Fibroblast of lung (primary cell): ENCODE measurements at regions not wholly inside any gene's neighbourhood (a gene's known extent, or its start where the extent isn't known, plus 50 kb on each side); places are given as distances from the start of the nearest gene placed in this dataset.

Source experiments
- DNase-seq, 2 donors: peaks; one replicate each; pipeline versions ENCODE4 v3.0.0 to v3.0.0-alpha.2; 2010; ENCODE audit warnings: low read depth in 2 of 2
- H2AFZ ChIP-seq: 2 replicates; pipeline ENCODE4 v1.5.1; 2012; ENCODE audit warnings: low read length, control low read depth, inconsistent platforms
- H3K27ac ChIP-seq: 2 replicates; pipeline ENCODE4 v1.5.1; 2011; ENCODE audit warnings: low read length, control low read depth; ENCODE audit not compliant: insufficient read depth
- H3K27me3 ChIP-seq: 2 replicates; pipeline ENCODE4 v1.5.1; 2011; ENCODE audit warnings: mild to moderate bottlenecking, low read length; ENCODE audit not compliant: control insufficient read depth, insufficient read depth
- H3K36me3 ChIP-seq: 2 replicates; pipeline ENCODE4 v1.5.1; 2011; ENCODE audit warnings: low read length; ENCODE audit not compliant: control insufficient read depth, insufficient read depth
- H3K4me1 ChIP-seq: 2 replicates; pipeline ENCODE4 v1.5.1; 2011; ENCODE audit warnings: low read length; ENCODE audit not compliant: control insufficient read depth, insufficient read depth; ENCODE audit errors: extremely low read depth
- H3K4me2 ChIP-seq: 2 replicates; pipeline ENCODE4 v1.5.1; 2011; ENCODE audit warnings: low read length, control low read depth; ENCODE audit not compliant: insufficient read depth; ENCODE audit errors: extremely low read depth
- H3K4me3 ChIP-seq, 4 experiments: fragments of 200-600 bp in 1 of 4; sonication (generic) in 1 of 4; replicated peaks in 1 of 4; 2 replicates each; pipeline ENCODE4 v1.5.1; 2011 to 2016; ENCODE audit warnings: low read length in 4 of 4, low read depth in 3 of 4, mild to moderate bottlenecking in 3 of 4, control low read depth in 2 of 4, inconsistent platforms in 1 of 4, mixed read lengths in 1 of 4; ENCODE audit not compliant: insufficient read depth in 1 of 4; ENCODE audit errors: control extremely low read depth in 1 of 4
- H3K79me2 ChIP-seq: 2 replicates; pipeline ENCODE4 v1.5.1; 2012; ENCODE audit warnings: mild to moderate bottlenecking, low read length, inconsistent platforms; ENCODE audit not compliant: control insufficient read depth, insufficient read depth
- H3K9ac ChIP-seq: 2 replicates; pipeline ENCODE4 v1.5.1; 2011; ENCODE audit warnings: mild to moderate bottlenecking, low read length, control low read depth; ENCODE audit not compliant: insufficient read depth
- H3K9me3 ChIP-seq: 2 replicates; pipeline ENCODE4 v1.5.1; 2012; ENCODE audit warnings: low read depth, low read length; ENCODE audit not compliant: control insufficient read depth, insufficient read depth
- H4K20me1 ChIP-seq: 2 replicates; pipeline ENCODE4 v1.5.1; 2011; ENCODE audit warnings: low read length; ENCODE audit not compliant: control insufficient read depth, insufficient read depth; ENCODE audit errors: extremely low read depth
- CTCF ChIP-seq, 2 donors: IDR thresholded peaks in 1 of 2; conservative IDR thresholded peaks in 1 of 2; 1 replicate in 1 of 2; 2 replicates in 1 of 2; pipeline ENCODE4 v1.5.1; 2011 to 2012; ENCODE audit warnings: low read length in 2 of 2, control low read depth in 1 of 2, inconsistent platforms in 1 of 2, low read depth in 1 of 2, mild to moderate bottlenecking in 1 of 2
- EZH2 ChIP-seq: IDR thresholded peaks from 2 replicates; pipeline ENCODE4 v1.5.1; 2012; ENCODE audit warnings: low read length, control low read depth, mild to moderate bottlenecking; ENCODE audit errors: missing control alignments

GRCh38 chr3:178295292-178295912 is 240.8 kb upstream of the KCNMB2 start:
- no peak overlapping the region for H3K4me3 ChIP-seq
- H3K79me2 ChIP-seq = no peaks in the 10 kb centered on the region
- H3K4me1 ChIP-seq = no peaks in the 10 kb centered on the region
- H3K9ac ChIP-seq = no peak overlapping the region
- H3K27me3 ChIP-seq = no peaks in the 10 kb centered on the region
- peak; percentile 85 to 93 for DNase-seq
- H2AFZ ChIP-seq = no peak overlapping the region
- TF ChIP-seq CTCF (conservative IDR thresholded peaks at IDR 0.05 in 1 of 2, IDR thresholded peaks at IDR 0.05 in 1 of 2; ENCODE audit: low read depth in 1 of 2, low read length in 2 of 2) (no peak), EZH2 (no peak)
- H3K27ac ChIP-seq = no peak overlapping the region
- H3K36me3 ChIP-seq = no peaks in the 10 kb centered on the region
- H3K9me3 ChIP-seq = no peaks in the 10 kb centered on the region
- H4K20me1 ChIP-seq = no peaks in the 10 kb centered on the region
- H3K4me2 ChIP-seq = no peak overlapping the region

DNA sequence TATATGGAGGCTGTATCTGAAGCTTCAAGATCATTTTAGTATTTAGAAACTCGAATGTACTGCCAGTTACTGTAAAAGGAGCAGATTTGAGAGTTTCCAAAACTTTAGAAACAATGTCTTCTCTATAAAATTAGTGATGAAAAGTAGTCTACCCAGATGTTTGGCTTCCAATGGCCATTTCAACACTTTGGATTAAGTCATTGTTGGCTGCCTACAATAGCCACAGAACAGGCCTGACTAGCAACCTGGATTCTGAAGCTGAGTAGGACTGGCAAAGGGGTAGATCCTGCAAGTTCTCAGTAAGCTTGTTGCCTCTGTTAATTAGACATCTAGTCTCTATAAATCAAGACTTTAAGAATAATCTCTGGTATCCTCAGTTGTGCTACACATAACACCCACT is 239.0 kb upstream of the KCNMB2 start:
- H4K20me1 ChIP-seq = no peaks in the 10 kb centered on the region
- H3K4me1 ChIP-seq = no peaks in the 10 kb centered on the region
- H3K4me3 ChIP-seq = no peak overlapping the region
- no peaks in the 10 kb centered on the region for H3K27me3 ChIP-seq
- no peaks in the 10 kb centered on the region for H3K79me2 ChIP-seq
- H2AFZ ChIP-seq = no peak overlapping the region
- H3K27ac ChIP-seq = no peak overlapping the region
- no peaks in the 10 kb centered on the region for H3K36me3 ChIP-seq
- TF ChIP-seq CTCF (conservative IDR thresholded peaks at IDR 0.05 in 1 of 2, IDR thresholded peaks at IDR 0.05 in 1 of 2; ENCODE audit: low read depth in 1 of 2, low read length in 2 of 2) (no peak), EZH2 (no peak)
- H3K4me2 ChIP-seq = no peak overlapping the region
- peak in 1 of 2 donors; percentile 58 for DNase-seq
- H3K9ac ChIP-seq = no peak overlapping the region
- H3K9me3 ChIP-seq = no peaks in the 10 kb centered on the region

- Histone ChIP-seq H4K20me1 (no peaks in the 10 kb centered on the region), H3K4me2 (no peak overlapping the region), H3K36me3 (no peaks in the 10 kb centered on the region), H3K4me1 (no peaks in the 10 kb centered on the region), H3K27ac (no peak overlapping the region), H3K9me3 (no peaks in the 10 kb centered on the region), H2AFZ (no peak overlapping the region), H3K9ac (no peak overlapping the region), H3K4me3 (no peak overlapping the region), H3K27me3 (no peaks in the 10 kb centered on the region), H3K79me2 (no peaks in the 10 kb centered on the region)
- DNase-seq = no peak
- TF ChIP-seq CTCF (conservative IDR thresholded peaks at IDR 0.05 in 1 of 2, IDR thresholded peaks at IDR 0.05 in 1 of 2; ENCODE audit: low read depth in 1 of 2, low read length in 2 of 2) (no peak), EZH2 (no peak)
Measured at GRCh38 chr3:178297740-178298139, 238.5 kb upstream of the KCNMB2 start.
